Right lobe of liver (tissue), 4 donors: ENCODE measurements at regions not wholly inside any gene's neighbourhood (a gene's known extent, or its start where the extent isn't known, plus 50 kb on each side); places are given as distances from the start of the nearest gene placed in this dataset.

ENCODE experiments used
- CTCF ChIP-seq, 4 donors: fragments of 200-600 bp in 3 of 4; fragments of 450-650 bp in 1 of 4; IDR thresholded peaks; one replicate each; pipeline versions ENCODE4 v1.5.1 to v1.8.0; 2016 to 2022; ENCODE audit warnings: antibody characterized with exemption in 4 of 4, mild to moderate bottlenecking in 2 of 4
- POLR2A ChIP-seq: fragments of 450-650 bp; IDR thresholded peaks from one replicate; pipeline ENCODE4 v1.6.1; 2017; ENCODE audit warnings: antibody characterized with exemption, mild to moderate bottlenecking
- donor health status: DM: no; HTN: no; CAD: no.
- donor health status: DM: no; HTN: no; CAD: no.
- donor health status: DM: no; HTN: yes; CAD: no.

GRCh38 chr10:56012101-56012500 is 349.0 kb downstream of the ZWINT start:
- TF ChIP-seq CTCF (IDR thresholded peaks at IDR 0.05) (no peak), POLR2A (no peak)
